KG1 (cell line): ENCODE measurements at regions not wholly inside any gene's neighbourhood (a gene's known extent, or its start where the extent isn't known, plus 50 kb on each side); places are given as distances from the start of the nearest gene placed in this dataset.

Source experiments
- DNase-seq: peaks from one replicate; lab custom pipeline; 2025; lab: John Stamatoyannopoulos, UW

DNA sequence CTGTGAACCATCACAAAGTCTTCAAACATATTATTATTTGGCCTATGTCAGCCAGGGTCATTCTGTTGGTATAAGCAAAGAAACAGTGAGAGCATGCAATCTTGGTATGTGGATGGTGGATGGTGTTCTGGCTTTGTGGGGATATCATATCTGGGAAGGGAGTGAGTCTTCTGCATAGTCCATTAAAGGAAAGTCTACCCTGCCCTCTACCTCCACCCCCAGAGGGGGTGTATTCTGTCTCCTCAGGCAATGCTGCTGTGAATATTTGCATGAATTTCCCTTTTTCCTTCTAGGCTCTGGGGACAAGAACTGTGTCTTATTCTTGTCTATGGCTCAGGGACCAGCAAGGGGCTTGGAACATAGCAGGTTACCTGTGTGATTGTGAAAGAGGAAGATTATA, 495.8 kb downstream of the PDCD6IP start:
- DNase-seq, result no peak

DNA sequence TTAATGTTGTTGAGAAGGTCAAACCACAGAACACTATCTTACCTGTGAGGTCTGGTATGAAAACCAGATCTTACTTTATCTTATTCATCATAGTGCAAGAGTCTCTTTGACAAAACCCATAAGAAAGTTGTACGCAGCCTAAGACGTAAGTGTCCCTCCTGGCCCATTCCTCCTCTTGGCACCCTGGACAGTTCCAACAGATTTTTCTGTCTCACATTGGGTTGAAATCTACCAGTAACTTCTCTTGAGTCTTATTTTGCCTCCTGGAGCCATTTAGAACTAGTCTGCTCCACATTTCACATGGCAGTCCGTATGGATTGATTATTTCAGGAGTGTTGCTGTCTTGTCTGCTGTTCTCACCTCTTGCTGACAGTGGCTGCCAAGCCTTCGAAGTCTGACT, 498.4 kb downstream of the PDCD6IP start:
- DNase-seq, result no peak

DNA sequence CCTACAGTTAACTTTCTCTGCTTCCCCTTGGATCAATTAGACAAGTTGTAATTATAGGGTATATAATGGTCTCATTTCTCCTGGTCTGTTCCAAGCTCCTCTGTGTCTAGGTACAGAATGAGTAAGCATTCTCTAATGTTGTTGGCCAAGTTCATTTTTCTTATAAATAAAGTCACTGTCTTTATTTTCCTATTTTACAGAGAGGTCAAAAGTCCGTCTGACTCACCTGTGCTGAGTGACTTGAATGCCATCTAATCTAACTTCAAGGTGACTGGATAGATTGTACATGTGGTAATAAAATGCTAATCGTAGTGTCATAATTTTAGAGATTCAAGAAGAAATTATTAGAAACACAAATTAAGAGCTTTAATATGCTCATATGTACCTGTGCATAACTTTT, 500.2 kb downstream of the PDCD6IP start:
- no peak for DNase-seq

DNA sequence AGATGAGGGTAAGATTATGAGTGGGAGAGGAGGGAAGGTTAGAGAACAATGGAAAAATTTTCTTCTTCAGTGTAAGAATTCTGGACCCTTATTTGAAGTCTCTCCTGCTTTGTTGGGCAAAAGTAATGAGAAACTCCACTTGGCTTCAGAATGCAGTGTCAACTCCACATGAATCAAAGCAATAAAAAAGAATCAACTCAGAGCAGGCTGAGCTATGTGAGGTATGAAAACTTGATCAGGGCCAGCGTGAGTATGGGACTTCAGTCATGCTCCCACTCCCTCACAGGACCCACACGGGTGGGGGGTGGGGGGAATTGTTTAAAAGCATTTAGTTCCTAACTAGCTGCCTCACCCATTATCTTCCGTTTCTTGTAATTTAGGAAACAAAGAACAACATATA, 502.2 kb downstream of the PDCD6IP start:
- no peak for DNase-seq

DNA sequence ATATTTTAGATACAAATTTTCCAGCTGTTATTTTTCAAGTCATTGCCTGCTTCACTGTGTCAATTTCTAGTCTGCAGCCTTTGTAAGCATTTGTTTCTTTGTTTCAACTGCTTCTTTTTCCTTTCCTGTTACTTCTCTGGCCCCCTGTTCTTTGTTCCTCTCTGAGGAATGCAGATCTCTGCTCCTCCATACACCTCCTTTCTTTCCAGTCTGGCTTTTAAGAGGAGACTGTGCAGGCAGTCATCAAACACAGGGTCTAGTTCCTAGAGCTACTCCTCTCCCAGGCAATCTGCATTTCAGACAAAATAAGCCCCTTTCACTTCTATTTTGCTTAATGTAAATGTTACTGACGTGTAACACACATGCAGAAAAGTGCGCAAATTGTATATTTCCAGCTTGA, 502.9 kb downstream of the PDCD6IP start:
- DNase-seq, result no peak

DNA sequence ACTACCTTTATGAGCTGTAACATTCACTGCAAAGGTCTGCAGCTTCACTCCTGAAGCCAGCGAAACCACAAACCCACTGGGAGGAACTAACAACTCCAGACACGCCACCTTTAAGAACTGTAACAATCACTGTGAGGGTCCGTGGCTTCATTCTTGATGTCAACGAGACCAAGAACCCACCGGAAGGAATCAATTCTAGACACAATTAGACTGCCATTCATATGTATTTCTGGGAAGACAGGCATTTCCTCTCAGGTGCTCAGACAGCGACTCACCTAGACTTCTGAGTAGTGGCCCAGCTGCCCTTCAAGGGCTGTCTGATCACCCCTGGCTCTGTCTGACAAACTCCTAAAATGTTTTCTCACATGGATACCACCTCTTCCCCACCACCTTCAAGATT, 506.8 kb downstream of the PDCD6IP start:
- no peak for DNase-seq

DNA sequence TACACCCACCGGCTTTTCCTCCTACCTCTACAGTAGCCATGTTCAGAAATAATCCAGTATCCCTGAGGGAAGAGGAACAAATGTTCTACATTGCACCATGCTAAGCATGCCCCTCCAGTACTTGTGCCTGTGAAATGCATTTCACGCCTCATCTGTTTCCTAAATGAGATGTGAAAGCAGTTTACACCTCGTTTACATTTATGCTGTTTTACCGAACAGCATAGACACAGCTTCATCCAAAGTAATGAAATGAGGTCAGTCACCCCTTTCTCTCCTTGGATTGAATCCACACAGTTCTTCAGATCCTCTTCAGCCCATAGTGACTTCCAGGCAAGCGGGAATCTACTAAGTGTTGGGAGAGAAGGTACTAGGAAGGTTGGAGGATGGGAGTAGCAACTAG, 514.3 kb downstream of the PDCD6IP start:
- DNase-seq, result no peak

DNA sequence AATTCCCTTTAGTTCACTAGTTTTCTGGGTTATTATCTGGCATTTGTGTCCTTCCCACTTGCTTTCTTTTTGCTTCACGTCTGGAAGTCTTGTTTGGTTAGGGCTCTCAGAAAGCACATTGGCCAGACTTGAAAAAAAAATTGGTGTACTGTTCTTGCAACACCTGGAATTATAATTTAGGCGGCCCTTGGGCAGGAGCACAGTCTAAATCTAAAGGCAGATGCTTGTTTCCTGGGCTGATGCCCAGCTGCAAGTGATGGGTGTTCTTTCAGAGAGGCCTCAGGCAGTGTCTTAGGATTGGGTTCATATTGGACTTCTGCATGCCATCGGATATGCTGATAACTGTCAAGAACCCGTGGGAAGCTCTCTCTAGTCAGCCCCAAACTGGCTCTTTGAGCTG, 521.5 kb downstream of the PDCD6IP start:
- DNase-seq, result no peak

DNA sequence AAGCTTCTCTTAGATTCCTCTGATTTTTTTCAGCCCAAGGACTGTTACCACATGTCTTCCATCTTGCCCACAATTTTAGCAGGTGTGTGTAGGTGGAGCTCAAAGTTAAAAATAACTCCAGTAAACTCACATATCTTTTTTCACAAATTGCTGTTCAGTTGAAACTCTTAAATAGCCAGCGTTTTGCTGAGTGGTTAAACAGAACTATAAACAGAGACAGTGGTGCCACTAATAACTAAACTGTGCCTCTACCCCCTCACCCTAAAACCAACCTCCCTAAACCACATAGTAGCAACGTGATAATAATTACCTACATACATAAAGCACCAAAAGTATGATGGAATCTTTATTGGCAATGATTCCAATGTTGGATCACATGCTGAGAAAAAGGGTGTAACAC, 525.1 kb downstream of the PDCD6IP start:
- DNase-seq, result no peak

DNA sequence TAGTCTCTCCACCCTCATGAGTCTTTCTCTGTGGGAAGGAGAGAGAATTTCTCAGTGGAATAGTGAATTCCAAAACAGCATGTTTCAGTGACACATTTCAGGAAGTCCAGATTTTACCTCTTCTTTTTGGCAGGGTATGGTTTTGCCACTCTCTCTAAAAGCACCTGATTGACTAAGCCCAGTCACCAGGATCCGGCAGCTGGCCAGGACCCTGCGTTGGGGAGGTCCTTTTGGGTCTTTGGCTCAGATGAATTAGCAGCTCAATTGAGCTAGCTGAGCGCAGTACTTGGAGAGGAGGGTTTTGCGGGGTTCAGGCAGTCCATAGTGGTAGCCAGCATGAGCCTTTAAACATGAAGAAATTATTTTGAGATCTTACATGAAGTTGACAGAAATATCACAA, 548.2 kb downstream of the PDCD6IP start:
- no peak for DNase-seq

DNA sequence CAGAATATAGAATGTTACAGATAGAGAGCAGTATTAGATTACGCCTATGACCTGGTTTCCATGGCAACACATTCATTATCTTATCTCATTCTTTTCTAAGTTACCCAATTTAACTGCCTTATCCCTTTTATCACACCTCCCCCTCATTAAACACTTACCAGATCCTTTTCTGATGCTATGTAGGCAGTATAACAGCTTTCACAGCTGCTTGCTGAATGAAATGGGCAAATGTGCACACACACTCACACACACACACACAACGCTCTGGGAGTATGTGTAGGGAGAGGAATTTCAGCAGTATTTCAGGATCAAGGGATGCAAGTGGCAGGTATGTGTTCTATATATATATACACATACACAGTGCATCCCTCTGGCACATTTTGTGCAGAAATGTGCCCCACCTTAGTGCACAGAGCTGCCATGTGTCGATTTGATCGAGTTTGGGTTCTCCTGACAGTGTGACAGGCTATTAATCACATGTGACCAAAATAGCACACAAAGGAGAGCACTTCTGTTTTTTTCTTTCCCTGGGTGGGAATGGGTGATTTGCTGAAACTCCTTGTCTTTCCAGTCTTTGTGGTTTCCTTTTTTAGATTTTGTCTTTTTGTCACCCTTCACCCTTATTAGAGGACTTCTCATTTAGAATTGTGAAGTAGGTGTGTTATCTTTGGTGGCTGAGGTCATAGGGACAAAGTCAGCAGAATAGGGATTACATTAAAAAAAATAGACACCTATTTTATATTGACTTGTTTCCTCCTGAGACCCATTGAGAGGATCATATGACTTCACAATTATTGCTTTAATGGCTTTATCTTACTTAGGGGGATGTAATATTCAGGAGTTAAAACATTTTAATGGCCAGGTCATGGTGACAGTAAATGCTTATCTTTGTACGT, 553.7 kb downstream of the PDCD6IP start:
- no peak for DNase-seq

DNA sequence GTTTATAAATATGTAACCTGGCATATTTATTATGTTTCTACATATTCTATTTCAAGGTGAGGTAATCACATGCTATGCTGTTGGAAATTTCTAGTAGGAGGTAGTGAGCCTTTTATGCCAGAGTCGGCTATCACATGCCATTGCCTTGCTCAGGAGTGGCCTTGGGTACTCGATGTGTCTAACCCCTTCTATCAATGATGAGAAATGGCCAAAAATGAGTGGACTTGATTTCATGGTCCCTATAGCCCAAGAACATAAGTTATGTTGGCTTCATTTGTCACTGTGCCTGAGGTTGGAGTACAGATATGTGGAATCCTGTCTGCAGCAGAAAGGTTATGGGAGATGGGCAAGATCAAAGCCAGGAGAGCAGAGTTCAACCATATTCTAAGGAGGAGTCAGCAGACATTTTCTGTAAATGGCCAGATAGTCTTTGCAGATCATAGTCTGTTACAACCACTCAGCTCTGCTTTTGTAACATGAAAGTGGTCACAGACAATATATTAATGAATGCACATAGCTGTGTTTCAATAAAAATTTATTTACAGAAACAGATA, 554.4 kb downstream of the PDCD6IP start:
- DNase-seq, result no peak

DNA sequence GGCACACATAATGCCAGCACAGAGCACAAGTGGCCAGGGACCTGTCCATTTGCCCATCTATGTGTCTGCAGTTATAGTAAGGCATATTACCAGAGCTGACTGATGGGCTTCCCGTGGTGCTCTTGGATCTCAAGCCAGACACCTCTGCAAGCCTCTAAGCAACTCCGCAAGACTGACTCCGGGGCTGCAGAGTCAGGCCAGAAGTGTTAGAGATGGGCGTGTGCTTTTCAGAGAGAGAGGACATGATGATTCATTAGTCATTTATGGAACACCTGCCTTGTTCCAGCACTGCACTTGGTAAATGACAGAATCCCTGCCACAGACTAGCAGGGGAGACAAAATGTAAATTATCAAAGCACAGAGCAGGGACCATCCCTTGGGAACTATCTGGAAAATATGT, 559.0 kb downstream of the PDCD6IP start:
- no peak for DNase-seq

DNA sequence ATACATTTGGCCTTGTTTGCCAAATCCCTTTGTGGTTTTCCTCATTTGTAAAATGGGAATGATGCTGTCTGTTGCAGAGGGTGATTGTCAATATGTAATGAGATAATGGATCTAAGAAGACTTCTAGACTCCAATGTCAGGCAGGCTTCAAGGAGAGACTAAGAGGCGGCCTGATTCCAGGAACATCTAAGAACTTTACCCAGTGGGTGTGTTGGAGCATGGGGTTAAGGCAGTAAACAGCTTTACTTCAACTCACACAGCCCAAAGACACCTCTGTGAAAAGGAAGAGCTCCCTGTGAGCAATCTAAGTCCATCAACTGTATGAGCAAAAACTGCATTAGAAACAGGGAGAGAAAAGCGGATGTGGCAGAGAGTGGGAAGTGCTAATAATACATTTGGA, 560.6 kb downstream of the PDCD6IP start:
- no peak for DNase-seq

DNA sequence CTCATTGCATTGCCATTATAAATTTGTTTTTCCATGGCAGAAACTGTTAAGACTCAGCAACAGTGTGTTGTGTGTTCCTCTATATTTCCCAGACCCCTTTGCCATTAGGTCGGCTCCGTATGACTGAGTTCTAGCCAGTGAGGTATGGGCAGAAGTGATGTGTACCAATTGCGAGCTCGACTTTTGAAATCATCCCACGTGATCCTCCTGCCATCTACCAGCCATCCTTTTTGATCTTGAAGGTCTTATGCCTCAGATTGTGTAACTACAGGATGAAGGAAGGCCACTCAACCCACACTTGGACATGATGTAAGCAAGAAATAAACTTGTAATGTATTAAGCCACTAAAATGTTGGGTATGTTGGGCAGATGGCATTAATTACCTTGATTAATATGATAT, 562.3 kb downstream of the PDCD6IP start:
- no peak for DNase-seq

DNA sequence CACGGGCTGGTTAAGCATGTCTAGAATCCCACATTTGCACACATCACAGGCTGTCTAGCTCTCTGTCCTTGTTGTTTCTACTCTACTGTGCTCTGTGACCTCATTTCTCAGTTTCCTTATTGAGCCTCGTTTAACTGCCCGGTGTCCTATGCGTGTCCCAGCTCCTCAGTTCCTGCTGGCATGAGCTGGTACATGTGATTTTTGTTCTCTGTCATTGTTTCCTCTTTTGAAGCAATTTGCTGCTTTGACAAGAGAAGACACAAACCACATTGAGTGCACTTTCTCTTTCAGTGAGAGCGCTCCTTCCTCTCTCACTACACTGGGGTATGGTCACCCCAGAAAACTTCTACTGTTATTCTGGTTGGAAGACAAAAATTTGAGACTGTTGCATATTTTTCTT, 563.5 kb downstream of the PDCD6IP start:
- no peak for DNase-seq

DNA sequence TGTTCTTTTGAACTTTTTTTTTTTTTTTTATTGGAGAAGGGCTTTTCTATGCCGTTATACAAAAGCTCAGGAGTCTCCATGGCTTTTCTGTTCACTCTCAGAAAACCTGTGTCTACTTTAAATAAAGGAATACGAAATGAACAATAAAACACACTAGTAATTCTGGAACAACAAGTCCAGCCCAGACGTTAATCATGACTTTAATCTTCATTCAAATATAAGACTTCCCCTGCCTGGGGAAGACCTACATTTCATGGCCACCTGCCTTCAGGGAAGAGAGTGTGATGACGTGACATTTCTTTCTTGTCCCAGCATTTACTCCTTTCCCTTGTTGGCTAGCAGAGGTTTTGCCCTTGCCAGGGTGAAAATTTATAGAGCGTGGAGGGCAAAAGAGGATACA, 564.5 kb downstream of the PDCD6IP start:
- DNase-seq, result no peak

DNA sequence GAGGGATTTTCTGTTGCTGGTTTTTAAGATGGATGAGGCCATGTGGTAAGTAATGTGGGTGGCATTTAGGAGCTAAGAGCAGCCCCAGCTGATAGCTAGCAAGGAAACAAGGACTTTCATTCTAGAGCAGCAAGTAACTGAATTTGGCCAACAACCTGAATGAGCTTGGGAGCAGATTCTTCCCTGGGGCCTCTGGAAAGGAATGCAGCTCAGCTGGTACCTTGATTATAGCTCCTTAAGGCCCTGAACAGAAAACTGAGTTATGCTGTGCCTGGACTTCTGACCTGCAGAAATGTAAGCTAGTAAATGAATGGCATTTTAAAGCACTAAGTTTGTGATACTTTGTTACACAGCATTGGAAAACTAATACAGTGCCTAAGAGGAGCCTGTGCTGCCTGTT, 565.5 kb downstream of the PDCD6IP start:
- no peak for DNase-seq

DNA sequence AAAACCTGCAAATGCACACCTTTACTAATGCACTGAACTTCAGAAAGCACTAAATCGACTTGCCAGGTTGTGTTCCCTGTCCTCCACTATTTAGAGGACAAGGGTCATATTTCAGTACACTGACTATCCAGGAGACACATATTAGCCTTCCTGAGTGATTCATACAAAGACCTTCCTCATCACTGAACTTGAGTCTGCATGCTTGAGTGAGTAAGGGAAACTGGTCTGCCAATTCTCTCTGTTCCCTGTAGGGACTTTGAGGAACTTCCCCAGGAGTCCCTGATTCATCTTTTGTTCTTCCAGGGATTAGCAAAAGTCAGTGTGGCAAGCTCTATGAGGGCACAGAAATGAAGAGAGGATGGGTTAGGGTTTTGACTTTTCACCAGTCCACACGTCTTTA, 565.9 kb downstream of the PDCD6IP start:
- no peak for DNase-seq

DNA sequence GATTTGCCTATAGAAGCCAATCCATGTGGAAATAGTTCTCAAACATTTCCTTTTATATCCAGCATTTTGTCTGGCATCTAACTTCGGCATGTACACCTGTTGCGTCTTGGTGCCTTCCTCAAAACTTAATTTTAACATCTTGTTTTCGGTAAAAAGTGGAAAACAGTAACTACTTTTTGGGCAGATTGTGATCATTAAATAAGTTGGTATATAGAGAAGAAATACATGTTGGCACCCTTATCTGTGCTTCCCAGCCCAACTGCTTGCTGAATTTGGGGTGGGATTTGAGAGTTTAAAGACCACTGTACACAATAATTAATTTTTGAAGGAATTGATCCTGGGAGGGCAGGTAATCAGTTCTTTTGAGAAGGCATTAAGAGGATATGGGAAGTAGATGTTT, 566.8 kb downstream of the PDCD6IP start:
- no peak for DNase-seq

DNA sequence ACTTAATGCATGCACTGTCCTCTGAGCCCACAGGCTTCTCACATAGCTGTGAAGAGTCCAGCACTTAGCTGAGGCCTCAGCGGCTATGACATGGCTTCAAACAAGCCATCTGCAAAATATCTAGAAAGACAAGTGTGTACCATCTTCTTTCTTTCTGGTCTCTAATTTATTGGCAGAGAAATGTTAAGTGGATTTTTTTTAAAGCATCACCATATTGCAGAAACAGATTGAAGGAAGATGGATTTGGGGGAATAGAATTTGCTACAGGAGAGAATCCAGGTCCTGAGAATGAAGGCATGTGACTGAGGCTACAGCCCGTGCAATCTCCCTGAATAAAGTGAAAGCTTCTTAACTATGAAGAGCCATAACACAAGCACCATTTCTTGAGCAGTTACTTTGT, 567.3 kb downstream of the PDCD6IP start:
- DNase-seq, result no peak

DNA sequence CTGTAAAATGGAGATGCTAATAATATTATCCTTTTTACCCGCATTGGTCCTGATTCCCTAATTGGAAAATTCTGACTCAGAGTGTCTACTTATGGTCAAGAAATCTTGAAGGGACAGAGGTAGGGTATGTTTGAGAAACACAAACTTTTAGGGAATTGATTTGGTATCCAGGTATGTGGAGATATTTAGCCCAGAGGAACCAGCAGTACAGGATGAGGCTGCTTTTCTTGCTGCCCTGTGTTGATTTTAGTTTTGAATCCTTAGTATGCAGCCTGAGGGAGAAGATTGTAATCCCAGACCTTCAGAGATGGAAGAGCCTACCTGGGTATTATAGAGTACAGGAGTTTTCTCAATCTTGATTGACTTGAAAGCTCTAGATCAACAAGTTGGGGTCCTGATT, 569.1 kb downstream of the PDCD6IP start:
- DNase-seq, result no peak

DNA sequence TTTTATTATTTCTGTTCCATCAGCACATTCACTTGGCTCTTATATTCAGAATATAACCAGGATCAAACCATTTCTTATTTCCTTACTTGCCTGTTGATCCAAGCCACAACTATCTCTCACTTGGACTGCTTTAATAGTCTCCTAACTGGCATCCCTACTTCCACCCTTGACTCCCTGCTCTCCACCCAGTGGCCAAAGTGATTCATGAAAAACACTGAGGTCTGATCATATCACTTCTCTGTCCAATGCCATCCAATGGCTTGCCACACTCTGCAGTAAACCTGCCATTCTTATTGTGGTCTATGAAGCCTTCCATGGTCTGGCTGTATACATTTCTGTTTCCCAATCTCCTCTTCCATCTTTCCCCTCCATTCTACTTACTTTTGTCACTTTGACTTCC, 576.1 kb downstream of the PDCD6IP start:
- DNase-seq, result no peak

DNA sequence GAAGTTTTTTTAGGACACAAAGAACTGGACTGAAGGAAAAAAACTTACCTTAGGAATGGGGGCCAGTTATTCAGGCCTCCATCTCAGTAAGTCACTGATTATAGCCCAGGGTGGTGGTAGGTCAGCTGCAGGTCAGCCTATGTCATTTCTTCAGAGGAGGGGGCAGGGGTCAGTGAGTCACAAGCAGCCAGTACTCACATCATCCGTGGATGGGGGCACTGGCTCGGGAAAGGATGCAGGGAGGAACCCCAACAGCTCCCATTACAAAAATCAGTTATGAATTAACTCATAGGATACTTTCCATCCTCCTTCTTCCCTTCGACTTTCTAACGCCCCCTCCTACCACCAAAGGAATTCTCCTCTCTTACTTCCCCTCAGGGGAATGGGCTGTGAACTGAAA, 578.3 kb downstream of the PDCD6IP start:
- DNase-seq, result no peak
